ENCODE measurements at regions not wholly inside any gene's neighbourhood (a gene's known extent, or its start where the extent isn't known, plus 50 kb on each side); places are given as distances from the start of the nearest gene placed in this dataset.

GRCh38 chr6:7664003-7664402 lies 61.9 kb upstream of the BMP6 start:
- no peak for DNase-seq

GRCh38 chr6:7668936-7669335 lies 57.0 kb upstream of the BMP6 start:
- DNase-seq = no peak

- DNase-seq = no peak
Observed at GRCh38 chr6:7669742-7670141, 56.2 kb upstream of the BMP6 start.

GRCh38 chr6:7671076-7671475 lies 54.8 kb upstream of the BMP6 start:
- no peak for DNase-seq

- no peak for DNase-seq
Observed at GRCh38 chr6:7671581-7671980, 54.3 kb upstream of the BMP6 start.

GRCh38 chr6:7672066-7673062 lies 53.5 kb upstream of the BMP6 start:
- no peak for DNase-seq

GRCh38 chr6:7673063-7673536 lies 52.8 kb upstream of the BMP6 start:
- DNase-seq = peak in 1 of 2 experiments; percentile 9

- DNase-seq = no peak
Observed at GRCh38 chr6:7674291-7674690, 51.6 kb upstream of the BMP6 start.

- DNase-seq = no peak
Observed at GRCh38 chr6:7675353-7675945, 50.5 kb upstream of the BMP6 start.

Measured in NCI-H524 (cell line).